Activated effector memory CD4-positive, alpha-beta T cell treated with anti-CD3 and anti-CD28 coated beads, Interleukin-2, amount 50 U/mL, for 16 hours (primary cell): ENCODE measurements at regions not wholly inside any gene's neighbourhood (a gene's known extent, or its start where the extent isn't known, plus 50 kb on each side); places are given as distances from the start of the nearest gene placed in this dataset.
"Not testable (repeated sequence)": the region's sequence is repeated elsewhere in the genome, so short reads cannot be mapped to it uniquely, and the experiment has no call there.

Experiments
- DNase-seq: peaks from one replicate; pipeline ENCODE4 v3.0.0-alpha.2; 2020

GRCh38 chrY:8151561-8151960 lies 1185.7 kb upstream of the TSPY4 start:
- no peak for DNase-seq

- DNase-seq: no peak
These were observed 1208.7 kb upstream of the TSPY4 start for GRCh38 chrY:8128578-8128977.

GRCh38 chrY:8125907-8126571 lies 1211.2 kb upstream of the TSPY4 start:
- DNase-seq: no peak

- DNase-seq: no peak
These were observed 1210.3 kb upstream of the AMELY start for GRCh38 chrY:8121825-8122224.

GRCh38 chrY:8094429-8094828 lies 1182.9 kb upstream of the AMELY start:
- DNase-seq: no peak

- no peak for DNase-seq
These were observed 1181.4 kb upstream of the AMELY start for GRCh38 chrY:8092926-8093325.

- no peak for DNase-seq
These were observed 1174.4 kb upstream of the AMELY start for GRCh38 chrY:8085925-8086324.

GRCh38 chrY:8084192-8084591 lies 1172.6 kb upstream of the AMELY start:
- no peak for DNase-seq

GRCh38 chrY:8081151-8081550 lies 1169.6 kb upstream of the AMELY start:
- DNase-seq: no peak

- DNase-seq: no peak
These were observed 1153.7 kb upstream of the AMELY start for GRCh38 chrY:8065220-8065619.

- no peak for DNase-seq
These were observed 1152.9 kb upstream of the AMELY start for GRCh38 chrY:8064500-8064899.

GRCh38 chrY:8063973-8064372 lies 1152.4 kb upstream of the AMELY start:
- DNase-seq: no peak

GRCh38 chrY:8058613-8059012 lies 1147.1 kb upstream of the AMELY start:
- DNase-seq: no peak

GRCh38 chrY:8051340-8051739 lies 1139.8 kb upstream of the AMELY start:
- no peak for DNase-seq

GRCh38 chrY:8041238-8041637 lies 1129.7 kb upstream of the AMELY start:
- no peak for DNase-seq

GRCh38 chrY:8036563-8036962 lies 1125.0 kb upstream of the AMELY start:
- DNase-seq: no peak

GRCh38 chrY:8035653-8036052 lies 1124.1 kb upstream of the AMELY start:
- DNase-seq: no peak

- DNase-seq: no peak
These were observed 1123.1 kb upstream of the AMELY start for GRCh38 chrY:8034673-8035072.

- no peak for DNase-seq
These were observed 1121.6 kb upstream of the AMELY start for GRCh38 chrY:8033200-8033599.

- no peak for DNase-seq
These were observed 1109.0 kb upstream of the AMELY start for GRCh38 chrY:8020540-8020939.

GRCh38 chrY:8011515-8011914 lies 1100.0 kb upstream of the AMELY start:
- DNase-seq: no peak

GRCh38 chrY:8004196-8004595 lies 1092.6 kb upstream of the AMELY start:
- peak; percentile 59 for DNase-seq

- DNase-seq: no peak
These were observed 1085.2 kb upstream of the AMELY start for GRCh38 chrY:7996726-7997125.

GRCh38 chrY:7994781-7995180 lies 1083.2 kb upstream of the AMELY start:
- not testable (repeated sequence) for DNase-seq

- DNase-seq: no peak
These were observed 1068.2 kb upstream of the AMELY start for GRCh38 chrY:7979770-7980169.

- DNase-seq: no peak
These were observed 1065.7 kb upstream of the AMELY start for GRCh38 chrY:7977301-7977700.
